ENCODE measurements at regions not wholly inside any gene's neighbourhood (a gene's known extent, or its start where the extent isn't known, plus 50 kb on each side); places are given as distances from the start of the nearest gene placed in this dataset.

- TF ChIP-seq CTCF (IDR thresholded peaks at IDR 0.05; ENCODE audit: borderline replicate concordance, insufficient read depth, low read depth, low read length), result no peak
- H3K4me3 ChIP-seq (ENCODE audit: low read depth, low read length), result no peak overlapping the region
Measured at GRCh38 chr15:81466741-81467140, 92.7 kb upstream of the TMC3 start.

- TF ChIP-seq CTCF (IDR thresholded peaks at IDR 0.05; ENCODE audit: borderline replicate concordance, insufficient read depth, low read depth, low read length), result no peak
- no peak overlapping the region for H3K4me3 ChIP-seq (ENCODE audit: low read depth, low read length)
Measured at GRCh38 chr15:81454024-81454423, 80.0 kb upstream of the TMC3 start.

GRCh38 chr15:81450721-81451120, 76.7 kb upstream of the TMC3 start:
- no peak overlapping the region for H3K4me3 ChIP-seq (ENCODE audit: low read depth, low read length)
- no peak for TF ChIP-seq CTCF (IDR thresholded peaks at IDR 0.05; ENCODE audit: borderline replicate concordance, insufficient read depth, low read depth, low read length)

- no peak overlapping the region for H3K4me3 ChIP-seq (ENCODE audit: low read depth, low read length)
- no peak for TF ChIP-seq CTCF (IDR thresholded peaks at IDR 0.05; ENCODE audit: borderline replicate concordance, insufficient read depth, low read depth, low read length)
Measured at GRCh38 chr15:81449836-81450474, 75.9 kb upstream of the TMC3 start.

GRCh38 chr15:81443040-81443820, 69.2 kb upstream of the TMC3 start:
- no peak for TF ChIP-seq CTCF (IDR thresholded peaks at IDR 0.05; ENCODE audit: borderline replicate concordance, insufficient read depth, low read depth, low read length)
- H3K4me3 ChIP-seq (ENCODE audit: low read depth, low read length), result no peak overlapping the region

- no peak overlapping the region for H3K4me3 ChIP-seq (ENCODE audit: low read depth, low read length)
- no peak for TF ChIP-seq CTCF (IDR thresholded peaks at IDR 0.05; ENCODE audit: borderline replicate concordance, insufficient read depth, low read depth, low read length)
Measured at GRCh38 chr15:81442454-81442853, 68.4 kb upstream of the TMC3 start.

- no peak for TF ChIP-seq CTCF (IDR thresholded peaks at IDR 0.05; ENCODE audit: borderline replicate concordance, insufficient read depth, low read depth, low read length)
- H3K4me3 ChIP-seq (ENCODE audit: low read depth, low read length), result no peak overlapping the region
Measured at GRCh38 chr15:81434851-81435250, 60.8 kb upstream of the TMC3 start.
